Activated T-cell treated with anti-CD3 and anti-CD28 coated beads, Interleukin-2, amount 50 U/mL, for 72 hours (primary cell): ENCODE measurements at regions not wholly inside any gene's neighbourhood (a gene's known extent, or its start where the extent isn't known, plus 50 kb on each side); places are given as distances from the start of the nearest gene placed in this dataset.
"Not testable (repeated sequence)": the region's sequence is repeated elsewhere in the genome, so short reads cannot be mapped to it uniquely, and the experiment has no call there.

Experiments
- ATAC-seq, 2 donors: fragments of 150-1000 bp; cut with Tn5 transposase; replicated peaks in 1 of 2; 2 replicates each; pipeline ENCODE4 v1.10.0; 2021; ENCODE audit warnings: moderate library complexity in 2 of 2, mild to moderate bottlenecking in 1 of 2
- DNase-seq, 2 donors: peaks; one replicate each; pipeline ENCODE4 v3.0.0; 2021 to 2022; ENCODE audit warnings: mixed read lengths in 1 of 2
- H3K27ac Mint-ChIP-seq: one replicate; pipeline ENCODE4 v1.8.0; 2022; ENCODE audit warnings: mild to moderate bottlenecking, moderate library complexity, mixed read lengths
- H3K27me3 Mint-ChIP-seq: one replicate; pipeline ENCODE4 v1.8.0; 2022; ENCODE audit warnings: low read depth, mixed read lengths
- H3K36me3 Mint-ChIP-seq, 2 donors: one replicate each; pipeline ENCODE4 v1.8.0; 2022; ENCODE audit warnings: mixed read lengths in 2 of 2, mild to moderate bottlenecking in 1 of 2; ENCODE audit not compliant: insufficient read depth in 2 of 2
- H3K4me1 Mint-ChIP-seq: one replicate; pipeline ENCODE4 v1.8.0; 2022; ENCODE audit warnings: low read depth, mixed read lengths
- H3K4me3 Mint-ChIP-seq, 2 donors: one replicate each; pipeline ENCODE4 v1.8.0; 2022; ENCODE audit warnings: mild to moderate bottlenecking in 2 of 2, mixed read lengths in 2 of 2, moderate library complexity in 2 of 2
- H3K9me3 Mint-ChIP-seq, 2 donors: one replicate each; pipeline ENCODE4 v1.8.0; 2022; ENCODE audit warnings: mixed read lengths in 2 of 2

GRCh38 chr7:91395313-91395712 lies 131.1 kb downstream of the FZD1 start:
- ATAC-seq, H3K27me3 Mint-ChIP-seq, DNase-seq, H3K9me3 Mint-ChIP-seq, H3K4me3 Mint-ChIP-seq, H3K4me1 Mint-ChIP-seq, H3K27ac Mint-ChIP-seq, H3K36me3 Mint-ChIP-seq: not testable (repeated sequence)

GRCh38 chr7:91397096-91397495 lies 132.9 kb downstream of the FZD1 start:
- Mint-ChIP-seq H3K27ac (no peak overlapping the region), H3K36me3 (peaks cover 0 to 2% of the 10 kb centered on the region in 2 donors), H3K9me3 (peaks cover 4 to 8% of the 10 kb centered on the region in 2 donors), H3K27me3 (no peaks in the 10 kb centered on the region), H3K4me3 (no peak overlapping the region), H3K4me1 (no peaks in the 10 kb centered on the region)
- ATAC-seq (no peak), DNase-seq (no peak)

GRCh38 chr7:91397612-91398011 lies 133.4 kb downstream of the FZD1 start:
- Mint-ChIP-seq H3K9me3 (peaks cover 4 to 8% of the 10 kb centered on the region in 2 donors), H3K27ac (no peak overlapping the region), H3K27me3 (no peaks in the 10 kb centered on the region), H3K4me1 (no peaks in the 10 kb centered on the region), H3K4me3 (no peak overlapping the region), H3K36me3 (peaks cover 0 to 2% of the 10 kb centered on the region in 2 donors)
- ATAC-seq (no peak), DNase-seq (no peak)

- Mint-ChIP-seq H3K9me3 (peaks cover 5 to 10% of the 10 kb centered on the region in 2 donors), H3K27me3 (no peaks in the 10 kb centered on the region), H3K4me1 (no peaks in the 10 kb centered on the region)
These were observed 134.1 kb downstream of the FZD1 start for GRCh38 chr7:91398341-91398740.

GRCh38 chr7:91405092-91405788 lies 141.0 kb downstream of the FZD1 start:
- Mint-ChIP-seq H3K27me3 (peaks cover 4% of the 10 kb centered on the region), H3K27ac (no peak overlapping the region), H3K4me1 (no peaks in the 10 kb centered on the region), H3K36me3 (no peaks in the 10 kb centered on the region), H3K9me3 (peaks cover 3 to 6% of the 10 kb centered on the region in 2 donors), H3K4me3 (no peak overlapping the region)
- DNase-seq: no peak
- no peak for ATAC-seq

More at GRCh38 chr7:91398341-91398740, 134.1 kb downstream of the FZD1 start:
- Mint-ChIP-seq H3K36me3 (peaks cover 0 to 2% of the 10 kb centered on the region in 2 donors), H3K4me3 (no peak overlapping the region), H3K27ac (no peak overlapping the region)
- DNase-seq (no peak), ATAC-seq (no peak)

- not testable (repeated sequence) for ATAC-seq
These were observed 141.6 kb downstream of the FZD1 start for GRCh38 chr7:91405873-91406272.

GRCh38 chr7:91407942-91408341 lies 143.7 kb downstream of the FZD1 start:
- ATAC-seq (no peak), DNase-seq (no peak)
- Mint-ChIP-seq H3K9me3 (no peaks in the 10 kb centered on the region), H3K36me3 (no peaks in the 10 kb centered on the region), H3K27me3 (peaks cover 7% of the 10 kb centered on the region), H3K27ac (no peak overlapping the region), H3K4me3 (no peak overlapping the region), H3K4me1 (no peaks in the 10 kb centered on the region)

More at GRCh38 chr7:91405873-91406272, 141.6 kb downstream of the FZD1 start:
- not testable (repeated sequence) for H3K4me1 Mint-ChIP-seq, H3K4me3 Mint-ChIP-seq, H3K27me3 Mint-ChIP-seq, H3K36me3 Mint-ChIP-seq, H3K27ac Mint-ChIP-seq, DNase-seq, H3K9me3 Mint-ChIP-seq

GRCh38 chr7:91408388-91409154 lies 144.3 kb downstream of the FZD1 start:
- DNase-seq (no peak), ATAC-seq (no peak)
- H3K27ac Mint-ChIP-seq: no peak overlapping the region
- H3K9me3 Mint-ChIP-seq: no peaks in the 10 kb centered on the region
- peaks cover 7% of the 10 kb centered on the region for H3K27me3 Mint-ChIP-seq
- no peaks in the 10 kb centered on the region for H3K36me3 Mint-ChIP-seq
- H3K4me3 Mint-ChIP-seq: no peak overlapping the region
- no peaks in the 10 kb centered on the region for H3K4me1 Mint-ChIP-seq

GRCh38 chr7:91411060-91411459 lies 146.8 kb downstream of the FZD1 start:
- DNase-seq: no peak
- Mint-ChIP-seq H3K27me3 (peaks cover 7% of the 10 kb centered on the region), H3K4me3 (no peak overlapping the region), H3K36me3 (no peaks in the 10 kb centered on the region), H3K27ac (no peak overlapping the region), H3K9me3 (peaks cover 0 to 1% of the 10 kb centered on the region in 2 donors), H3K4me1 (no peaks in the 10 kb centered on the region)
- no peak for ATAC-seq

GRCh38 chr7:91412298-91412697 lies 148.1 kb downstream of the FZD1 start:
- ATAC-seq (no peak), DNase-seq (no peak)
- no peak overlapping the region for H3K4me3 Mint-ChIP-seq
- no peaks in the 10 kb centered on the region for H3K4me1 Mint-ChIP-seq
- no peak overlapping the region for H3K27ac Mint-ChIP-seq
- peaks cover 0 to 1% of the 10 kb centered on the region in 2 donors for H3K9me3 Mint-ChIP-seq
- H3K27me3 Mint-ChIP-seq: peaks cover 7% of the 10 kb centered on the region
- H3K36me3 Mint-ChIP-seq: no peaks in the 10 kb centered on the region

GRCh38 chr7:91414734-91415133 lies 150.5 kb downstream of the FZD1 start:
- Mint-ChIP-seq H3K27me3 (peaks cover 7% of the 10 kb centered on the region), H3K9me3 (peaks cover 0 to 1% of the 10 kb centered on the region in 2 donors), H3K27ac (no peak overlapping the region), H3K4me1 (no peaks in the 10 kb centered on the region), H3K4me3 (no peak overlapping the region), H3K36me3 (no peaks in the 10 kb centered on the region)
- ATAC-seq: no peak
- no peak for DNase-seq

- ATAC-seq (no peak), DNase-seq (no peak)
- Mint-ChIP-seq H3K27ac (no peak overlapping the region), H3K9me3 (peaks cover 0 to 1% of the 10 kb centered on the region in 2 donors), H3K36me3 (no peaks in the 10 kb centered on the region), H3K27me3 (no peaks in the 10 kb centered on the region), H3K4me1 (no peaks in the 10 kb centered on the region), H3K4me3 (no peak overlapping the region)
These were observed 152.1 kb downstream of the FZD1 start for GRCh38 chr7:91416155-91416865.

GRCh38 chr7:91420606-91421005 lies 156.4 kb downstream of the FZD1 start:
- Mint-ChIP-seq H3K27me3 (peaks cover 5% of the 10 kb centered on the region), H3K4me3 (no peak overlapping the region), H3K27ac (no peak overlapping the region), H3K9me3 (no peaks in the 10 kb centered on the region), H3K4me1 (no peaks in the 10 kb centered on the region), H3K36me3 (no peaks in the 10 kb centered on the region)
- no peak for DNase-seq
- ATAC-seq: no peak
